KMS-11 (cell line): ENCODE measurements at regions not wholly inside any gene's neighbourhood (a gene's known extent, or its start where the extent isn't known, plus 50 kb on each side); places are given as distances from the start of the nearest gene placed in this dataset.

ENCODE experiments used
- H2AFZ ChIP-seq: fragments of 200-600 bp; sonication (generic); 2 replicates; pipeline ENCODE4 v1.6.1; 2016; ENCODE audit warnings: antibody characterized with exemption, mixed run types, low read depth
- H3K27ac ChIP-seq: fragments of 200-600 bp; sonication (generic); 2 replicates; pipeline ENCODE4 v1.6.1; 2016; ENCODE audit warnings: mild to moderate bottlenecking, mixed run types
- H3K27me3 ChIP-seq: fragments of 200-600 bp; sonication (generic); 2 replicates; pipeline ENCODE4 v1.6.1; 2017; ENCODE audit warnings: mild to moderate bottlenecking, low read depth, mixed run types, moderate library complexity; ENCODE audit not compliant: insufficient read depth
- H3K36me3 ChIP-seq: fragments of 200-600 bp; sonication (generic); 2 replicates; pipeline ENCODE4 v1.6.1; 2017; ENCODE audit warnings: mild to moderate bottlenecking, mixed run types; ENCODE audit not compliant: insufficient read depth
- H3K4me1 ChIP-seq: fragments of 200-600 bp; sonication (generic); 2 replicates; pipeline ENCODE4 v1.6.1; 2016; ENCODE audit warnings: mild to moderate bottlenecking, low read depth, mixed run types; ENCODE audit not compliant: poor library complexity, severe bottlenecking
- H3K4me2 ChIP-seq: fragments of 200-600 bp; sonication (generic); 2 replicates; pipeline ENCODE4 v1.7.0; 2016; ENCODE audit warnings: mild to moderate bottlenecking, mixed run types
- H3K4me3 ChIP-seq: fragments of 200-600 bp; sonication (generic); IDR thresholded peaks from 2 replicates; pipeline ENCODE4 v1.6.1; 2017; ENCODE audit warnings: low read depth, low read length, mixed read lengths; ENCODE audit not compliant: insufficient read depth
- H3K79me2 ChIP-seq: fragments of 200-600 bp; sonication (generic); 2 replicates; pipeline ENCODE4 v1.6.1; 2016; ENCODE audit warnings: low read depth, mixed run types; ENCODE audit not compliant: insufficient read depth
- H3K9ac ChIP-seq: fragments of 200-600 bp; sonication (generic); 2 replicates; pipeline ENCODE4 v1.6.1; 2016; ENCODE audit warnings: mild to moderate bottlenecking, mixed run types
- H4K20me1 ChIP-seq: fragments of 200-600 bp; sonication (generic); 2 replicates; pipeline ENCODE4 v1.6.1; 2016; ENCODE audit warnings: mild to moderate bottlenecking, mixed run types; ENCODE audit not compliant: insufficient read depth
- TF ChIP-seq, protein P1 (sequence below): fragments of 200-600 bp; sonication (generic); conservative IDR thresholded peaks from 2 replicates; pipeline ENCODE4 v1.6.1; 2017; ENCODE audit warnings: low read depth, mild to moderate bottlenecking, antibody characterized with exemption, low read length, moderate library complexity, mixed read lengths

DNA sequence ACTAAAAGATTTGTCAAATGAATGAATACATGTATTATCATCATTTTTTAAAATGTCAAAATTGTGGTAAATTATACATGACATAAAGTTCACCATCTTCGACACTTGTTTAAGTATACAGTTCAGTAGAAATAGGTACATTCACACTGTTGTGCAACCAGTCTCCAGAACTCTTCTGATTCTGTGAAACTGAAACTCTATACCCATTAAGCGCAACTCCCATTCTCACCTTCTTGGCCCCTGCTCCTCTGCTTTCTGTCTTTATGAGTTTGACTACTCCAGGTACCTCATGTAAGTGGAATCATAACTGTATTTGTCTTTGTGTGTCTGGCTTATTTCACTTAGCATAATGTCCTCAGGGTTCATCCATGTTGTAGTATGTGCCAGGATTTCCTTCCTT, 50.1 kb upstream of the KBTBD8 start:
- no peak overlapping the region for H3K4me3 ChIP-seq
- H3K9ac ChIP-seq: no peak overlapping the region
- TF ChIP-seq, protein P1, sequence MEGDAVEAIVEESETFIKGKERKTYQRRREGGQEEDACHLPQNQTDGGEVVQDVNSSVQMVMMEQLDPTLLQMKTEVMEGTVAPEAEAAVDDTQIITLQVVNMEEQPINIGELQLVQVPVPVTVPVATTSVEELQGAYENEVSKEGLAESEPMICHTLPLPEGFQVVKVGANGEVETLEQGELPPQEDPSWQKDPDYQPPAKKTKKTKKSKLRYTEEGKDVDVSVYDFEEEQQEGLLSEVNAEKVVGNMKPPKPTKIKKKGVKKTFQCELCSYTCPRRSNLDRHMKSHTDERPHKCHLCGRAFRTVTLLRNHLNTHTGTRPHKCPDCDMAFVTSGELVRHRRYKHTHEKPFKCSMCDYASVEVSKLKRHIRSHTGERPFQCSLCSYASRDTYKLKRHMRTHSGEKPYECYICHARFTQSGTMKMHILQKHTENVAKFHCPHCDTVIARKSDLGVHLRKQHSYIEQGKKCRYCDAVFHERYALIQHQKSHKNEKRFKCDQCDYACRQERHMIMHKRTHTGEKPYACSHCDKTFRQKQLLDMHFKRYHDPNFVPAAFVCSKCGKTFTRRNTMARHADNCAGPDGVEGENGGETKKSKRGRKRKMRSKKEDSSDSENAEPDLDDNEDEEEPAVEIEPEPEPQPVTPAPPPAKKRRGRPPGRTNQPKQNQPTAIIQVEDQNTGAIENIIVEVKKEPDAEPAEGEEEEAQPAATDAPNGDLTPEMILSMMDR: no peak
- no peaks in the 10 kb centered on the region for H3K27me3 ChIP-seq
- H3K4me2 ChIP-seq: no peak overlapping the region
- no peaks in the 10 kb centered on the region for H3K79me2 ChIP-seq
- H3K27ac ChIP-seq: no peak overlapping the region
- H3K4me1 ChIP-seq: no peaks in the 10 kb centered on the region
- no peaks in the 10 kb centered on the region for H4K20me1 ChIP-seq
- no peaks in the 10 kb centered on the region for H3K36me3 ChIP-seq
- no peak overlapping the region for H2AFZ ChIP-seq
